HG03354 (cell line): ENCODE measurements at regions not wholly inside any gene's neighbourhood (a gene's known extent, or its start where the extent isn't known, plus 50 kb on each side); places are given as distances from the start of the nearest gene placed in this dataset.

Source experiments
- ATAC-seq: cut with Tn5 transposase; IDR thresholded peaks from one replicate; pipeline ENCODE4 v1.9.1; 2021; ENCODE audit warnings: mild to moderate bottlenecking; ENCODE audit not compliant: unreplicated experiment, poor library complexity, severe bottlenecking

GRCh38 chr4:127069675-127070074 is 563.1 kb upstream of the INTU start:
- no peak for ATAC-seq

GRCh38 chr4:127071443-127071842 is 561.3 kb upstream of the INTU start:
- no peak for ATAC-seq

DNA sequence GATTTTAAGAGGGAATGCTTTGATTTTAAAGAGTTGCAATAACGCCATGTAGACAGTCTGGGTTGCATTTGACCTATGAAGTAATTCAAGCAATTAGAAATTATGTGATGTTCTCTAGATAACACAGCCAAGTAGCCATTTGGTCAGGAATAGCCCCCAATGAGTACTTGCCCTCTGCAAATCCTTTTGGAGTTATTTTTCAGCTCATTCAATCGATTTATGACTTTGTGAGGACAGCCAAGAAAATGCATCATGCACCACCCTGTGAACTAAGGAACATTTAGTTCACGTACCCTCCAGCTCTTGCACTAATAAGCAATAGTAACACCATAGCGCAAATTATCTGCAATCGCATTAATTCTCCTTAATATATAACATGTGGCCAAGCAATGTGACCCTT is 552.6 kb upstream of the INTU start:
- no peak for ATAC-seq

DNA sequence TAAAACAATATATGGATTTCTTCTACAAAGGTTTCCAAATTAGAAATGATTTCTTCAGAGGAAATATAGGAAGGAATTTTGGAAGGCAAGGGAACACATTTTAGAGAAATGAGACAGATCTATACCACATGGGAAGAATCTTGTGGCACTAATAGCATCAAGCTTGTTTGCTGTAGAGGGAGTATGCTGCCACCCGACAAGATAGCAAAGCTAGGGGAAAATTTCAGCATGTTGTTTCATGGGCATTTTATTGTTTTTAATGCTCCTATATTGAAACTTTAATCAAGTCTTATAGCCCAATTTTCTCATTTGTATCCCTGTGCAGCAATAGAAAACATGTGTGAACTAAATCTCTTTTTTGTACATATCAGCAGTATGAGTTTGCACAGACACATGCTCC is 551.7 kb upstream of the INTU start:
- ATAC-seq = no peak

DNA sequence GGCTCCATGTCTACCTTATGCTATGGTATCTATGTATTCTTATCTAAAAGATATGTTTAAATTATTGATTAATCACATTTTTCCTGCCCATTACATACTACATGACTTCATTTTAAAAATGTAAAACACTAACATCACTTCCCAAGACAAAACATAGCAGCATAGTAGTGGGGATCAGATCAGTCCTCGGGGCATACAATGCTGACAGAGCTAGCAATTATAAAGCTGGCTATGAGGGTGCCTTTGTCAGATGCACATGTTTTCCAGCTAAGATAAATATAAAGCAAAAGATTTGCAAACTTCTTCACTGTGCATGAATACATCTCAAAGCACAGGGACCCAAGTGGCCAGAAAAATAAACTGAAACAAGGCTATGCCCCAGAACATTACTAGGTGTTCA is 549.8 kb upstream of the INTU start:
- no peak for ATAC-seq

GRCh38 chr4:127084666-127085065 is 548.1 kb upstream of the INTU start:
- no peak for ATAC-seq

DNA sequence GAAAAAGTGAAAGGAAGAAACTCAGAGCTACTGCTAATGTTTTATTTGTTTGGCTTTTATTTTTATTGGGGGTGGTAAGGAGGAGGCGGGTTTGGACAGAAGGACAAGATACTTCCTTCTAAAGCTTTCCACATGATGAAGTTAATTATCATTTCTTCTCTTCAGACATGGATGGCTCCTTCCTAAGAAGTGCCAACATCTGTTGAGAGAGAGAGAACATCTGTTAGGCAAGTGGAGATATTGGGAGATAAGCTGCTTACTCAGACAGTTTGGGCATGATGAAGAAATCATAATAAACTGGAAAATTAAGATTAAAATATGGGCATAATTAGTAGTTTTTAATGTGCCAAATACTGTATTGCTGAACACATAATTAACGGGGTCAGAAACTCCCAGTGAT is 535.7 kb upstream of the INTU start:
- no peak for ATAC-seq

GRCh38 chr4:127102361-127102760 is 530.4 kb upstream of the INTU start:
- no peak for ATAC-seq

DNA sequence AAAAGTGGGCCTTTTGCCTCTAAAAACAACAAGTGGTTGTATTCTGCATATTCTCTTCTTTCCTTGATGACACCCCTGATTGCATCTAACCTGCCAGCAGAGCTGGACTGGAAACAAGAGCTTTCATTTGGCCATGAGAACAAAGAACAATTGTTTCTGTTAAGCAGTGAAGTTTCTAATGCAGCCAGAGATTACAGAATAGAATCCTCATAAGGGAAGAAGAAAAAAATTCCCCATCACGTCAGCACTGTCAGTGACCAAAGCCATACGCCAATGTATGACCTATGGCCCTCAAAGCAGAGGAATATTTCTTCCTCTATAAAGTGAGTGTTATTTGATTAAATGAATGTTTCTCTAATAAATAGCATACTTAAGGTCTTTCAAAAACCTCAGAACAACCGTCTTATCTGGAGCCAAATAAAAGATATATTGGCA is 529.1 kb upstream of the INTU start:
- ATAC-seq = no peak

- ATAC-seq = no peak
These were observed 518.9 kb upstream of the INTU start for GRCh38 chr4:127113844-127114362.

- ATAC-seq = no peak
These were observed 514.1 kb upstream of the INTU start for GRCh38 chr4:127118681-127119080.

DNA sequence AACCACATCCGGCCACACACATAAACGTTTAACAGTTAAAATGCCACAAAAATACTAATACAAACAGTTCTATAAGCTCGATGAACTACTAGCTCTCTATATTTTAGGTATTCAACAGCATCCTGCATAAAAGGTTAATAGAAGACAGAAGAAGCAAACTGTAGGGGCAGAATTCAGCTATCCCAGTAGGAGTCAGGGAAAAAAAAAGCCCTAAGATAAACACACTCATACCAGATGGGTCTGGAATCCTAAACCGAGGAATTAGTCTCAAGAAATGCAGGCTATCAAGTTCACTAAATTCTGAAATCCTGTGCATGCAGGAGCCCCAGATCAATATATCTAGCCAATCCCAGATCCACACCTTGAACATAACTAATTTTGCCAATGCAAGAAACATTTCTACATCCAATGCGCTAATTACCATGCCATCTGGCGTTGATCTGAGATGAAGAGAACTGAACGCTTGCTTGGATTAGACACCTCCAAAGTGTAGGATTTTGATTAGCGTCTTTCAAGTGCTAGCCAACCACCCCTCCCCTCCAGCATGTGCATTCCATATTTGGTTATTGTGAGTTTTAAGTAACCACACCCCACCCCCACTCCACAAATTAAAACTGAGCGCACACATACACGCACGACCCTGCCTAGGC is 512.2 kb upstream of the INTU start:
- no peak for ATAC-seq

DNA sequence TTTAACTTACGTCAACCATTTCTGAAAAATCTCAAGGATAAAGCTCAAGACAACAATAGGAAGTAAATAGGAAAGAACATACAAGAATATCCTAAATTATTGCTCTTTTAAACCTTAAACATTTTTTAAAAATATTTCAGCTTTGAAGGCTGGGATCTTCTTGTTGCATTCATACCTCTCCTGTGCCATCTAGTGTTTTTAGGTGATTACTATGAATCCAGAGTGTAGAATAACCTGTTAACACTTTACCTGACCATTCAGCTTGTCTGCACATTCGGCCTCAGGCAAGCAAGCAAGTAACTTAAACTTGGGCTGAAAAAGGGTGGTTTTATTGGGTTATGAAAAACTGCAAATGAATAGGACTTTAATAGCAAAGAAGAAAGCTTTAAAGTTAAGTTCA is 507.8 kb upstream of the INTU start:
- ATAC-seq = no peak

DNA sequence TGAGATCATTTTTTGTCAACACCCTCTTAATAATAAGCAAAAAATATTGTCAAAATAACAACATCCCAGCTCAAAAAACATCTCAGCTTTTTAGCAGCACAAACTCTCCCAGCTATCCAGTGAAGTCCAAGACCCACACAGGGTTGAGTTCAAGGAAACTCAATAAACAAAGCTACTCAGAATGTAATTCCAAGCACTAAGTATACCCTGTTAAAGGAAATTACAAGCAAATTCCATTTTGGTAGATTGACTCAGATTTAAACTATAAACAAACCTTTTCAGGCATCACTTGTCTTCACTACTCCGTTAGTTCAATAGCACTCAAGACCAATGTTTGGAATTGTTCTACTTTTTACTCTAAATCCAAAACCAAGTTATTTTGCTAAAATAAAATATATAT is 506.0 kb upstream of the INTU start:
- no peak for ATAC-seq

DNA sequence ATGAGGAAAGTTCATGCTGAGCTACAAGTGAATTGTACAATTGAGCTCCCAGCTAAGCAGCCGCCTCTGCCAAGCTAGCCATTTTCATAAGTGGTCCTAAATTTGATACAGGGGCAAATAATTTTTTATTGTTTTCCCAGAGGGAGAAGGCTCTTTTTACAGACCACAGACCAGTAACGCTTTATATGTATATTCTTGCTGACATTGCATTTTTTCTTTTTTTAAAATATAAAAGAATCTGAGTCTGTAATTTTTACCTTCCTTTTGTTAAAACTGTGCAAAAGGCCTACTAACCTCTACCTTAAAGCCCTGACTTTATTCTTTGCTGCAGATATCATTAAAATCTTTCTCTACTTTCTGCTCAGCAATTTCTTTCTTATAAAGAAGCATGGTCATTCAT is 501.2 kb upstream of the INTU start:
- ATAC-seq = no peak

- no peak for ATAC-seq
These were observed 498.3 kb upstream of the INTU start for GRCh38 chr4:127134490-127134889.

DNA sequence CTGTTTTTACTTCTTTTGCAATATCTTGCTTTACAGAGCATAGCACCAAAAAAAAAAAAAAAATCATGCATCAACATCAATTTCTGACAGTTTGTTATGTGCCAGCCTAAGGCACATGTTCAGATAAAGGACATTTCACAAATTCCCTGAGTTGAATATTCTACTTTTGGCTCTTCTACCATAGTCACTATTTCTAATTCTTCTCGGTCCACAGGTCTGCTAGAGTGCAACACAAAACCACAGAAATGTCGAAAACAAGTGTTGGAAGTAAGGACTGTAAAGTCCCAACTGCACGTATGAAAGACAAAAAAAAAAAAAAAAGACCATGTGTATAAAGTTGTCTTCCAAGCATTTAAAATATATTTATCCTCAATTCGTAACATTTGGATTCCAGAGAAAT is 494.2 kb upstream of the INTU start:
- no peak for ATAC-seq

GRCh38 chr4:127139788-127140286 is 492.9 kb upstream of the INTU start:
- ATAC-seq = no peak

DNA sequence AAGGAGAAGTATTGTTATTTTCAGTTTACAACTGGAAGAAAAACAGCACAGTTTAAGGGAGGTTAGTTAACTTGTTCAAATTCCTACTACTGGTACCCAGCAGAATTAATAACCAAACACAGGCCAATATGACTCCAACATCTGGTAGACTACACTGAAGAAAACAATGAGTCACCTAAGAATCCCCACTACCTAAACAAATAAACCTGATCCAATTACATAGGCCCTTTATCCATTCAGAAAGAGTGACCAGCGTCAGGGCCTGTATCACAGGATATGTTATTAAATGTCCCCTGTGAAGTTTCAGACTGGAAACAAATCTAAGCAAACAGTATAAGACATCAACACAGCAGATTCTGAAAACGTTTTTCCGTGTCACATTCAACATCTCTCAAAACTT is 492.5 kb upstream of the INTU start:
- no peak for ATAC-seq

DNA sequence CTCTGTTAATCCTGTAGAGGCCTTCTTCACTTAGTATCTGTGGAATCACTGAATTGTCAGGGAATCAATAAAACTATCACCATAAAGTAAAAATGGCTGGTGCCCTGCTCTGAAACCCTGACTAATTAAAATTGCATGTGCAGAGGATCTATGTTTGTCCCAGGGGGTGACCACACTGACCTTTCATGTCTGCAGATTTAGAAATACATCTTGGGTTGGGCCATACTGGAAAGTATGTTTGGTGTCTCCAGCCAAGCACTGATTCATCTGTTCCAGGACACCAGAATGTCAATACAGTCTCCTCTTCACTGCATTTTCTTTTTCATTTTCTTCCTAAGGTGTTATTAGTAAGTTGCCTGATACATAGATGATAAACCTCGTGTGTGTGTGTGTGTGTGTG is 490.9 kb upstream of the INTU start:
- no peak for ATAC-seq

DNA sequence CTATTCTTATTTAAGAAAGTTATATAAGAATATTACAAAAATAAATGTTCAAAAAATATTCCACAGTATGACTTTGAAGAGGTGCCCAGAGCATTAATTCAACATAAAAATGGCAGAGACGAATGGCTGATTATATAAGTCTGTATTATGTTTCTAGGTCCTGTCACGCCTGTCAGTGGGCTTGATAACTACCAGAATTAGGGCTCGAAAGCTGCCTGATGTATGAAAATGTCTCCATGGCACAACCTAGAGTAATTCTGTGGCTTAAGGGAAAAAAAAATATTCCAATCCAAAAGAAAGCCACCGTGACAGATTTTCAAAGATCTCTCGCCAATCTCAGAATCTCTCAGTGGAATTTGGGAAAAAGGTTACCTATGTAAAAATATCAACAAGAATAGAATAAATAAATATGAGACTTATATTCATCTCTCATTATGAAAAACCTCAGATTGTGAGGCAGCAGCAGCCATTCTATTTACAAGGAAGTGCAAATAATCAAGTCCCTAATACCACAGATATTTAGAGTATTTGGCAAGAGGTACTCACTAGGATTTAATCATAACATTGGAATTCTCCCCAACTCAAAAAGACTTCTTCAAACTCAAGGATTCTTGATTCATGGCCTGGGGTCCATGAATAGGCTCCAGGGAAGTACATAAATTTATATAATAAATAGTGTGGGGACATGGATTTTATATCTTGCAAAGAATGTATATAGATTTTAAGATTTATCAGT is 489.1 kb upstream of the INTU start:
- ATAC-seq = no peak
